HG03064 (cell line): ENCODE measurements at regions not wholly inside any gene's neighbourhood (a gene's known extent, or its start where the extent isn't known, plus 50 kb on each side); places are given as distances from the start of the nearest gene placed in this dataset.
"Not testable (repeated sequence)": the region's sequence is repeated elsewhere in the genome, so short reads cannot be mapped to it uniquely, and the experiment has no call there.

Experiments used
- ATAC-seq: cut with Tn5 transposase; IDR thresholded peaks from one replicate; pipeline ENCODE4 v1.9.1; 2021; ENCODE audit warnings: low read depth; ENCODE audit not compliant: unreplicated experiment

DNA sequence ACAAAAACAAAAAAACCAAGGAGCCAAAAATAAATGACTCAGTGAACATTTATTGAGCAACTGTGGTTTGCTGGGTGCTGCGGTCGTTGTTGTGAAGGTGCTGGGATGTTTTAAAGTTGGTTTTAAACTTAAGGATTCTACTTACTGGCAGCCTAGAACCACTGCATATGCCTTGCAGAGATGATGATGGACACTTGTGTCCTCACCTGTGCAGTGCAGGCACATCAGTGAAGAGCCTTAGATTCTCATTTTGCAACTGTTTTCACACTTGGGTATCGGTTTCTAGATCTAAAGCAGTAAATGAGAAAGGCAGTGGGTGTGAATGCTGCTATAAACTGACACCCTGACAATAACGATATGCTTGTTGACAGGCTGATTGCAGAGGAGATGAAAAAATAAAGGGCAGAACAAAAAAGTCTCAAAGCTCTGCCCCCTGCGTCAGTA is 68.8 kb downstream of the UTRN start:
- peak; percentile 59 for ATAC-seq

DNA sequence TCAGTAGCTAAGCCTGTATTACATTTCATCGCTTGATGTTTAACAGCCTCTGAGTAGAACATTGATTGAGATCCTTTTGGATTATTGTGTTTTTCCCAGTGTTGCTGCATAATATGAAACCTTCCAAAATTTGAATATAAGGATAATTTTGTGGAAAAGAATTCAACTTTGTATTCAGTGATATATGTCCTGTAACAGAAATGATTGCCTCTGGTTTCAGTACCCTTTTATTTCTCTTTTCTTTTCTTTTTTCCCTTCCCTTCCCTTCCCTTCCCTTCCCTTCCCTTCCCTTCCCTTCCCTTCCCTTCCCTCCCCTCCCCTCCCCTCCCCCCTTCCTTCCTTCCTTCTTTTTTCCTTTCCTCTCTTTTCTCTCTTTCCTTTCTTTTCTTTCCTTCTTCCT is 74.6 kb downstream of the UTRN start:
- ATAC-seq = no peak

DNA sequence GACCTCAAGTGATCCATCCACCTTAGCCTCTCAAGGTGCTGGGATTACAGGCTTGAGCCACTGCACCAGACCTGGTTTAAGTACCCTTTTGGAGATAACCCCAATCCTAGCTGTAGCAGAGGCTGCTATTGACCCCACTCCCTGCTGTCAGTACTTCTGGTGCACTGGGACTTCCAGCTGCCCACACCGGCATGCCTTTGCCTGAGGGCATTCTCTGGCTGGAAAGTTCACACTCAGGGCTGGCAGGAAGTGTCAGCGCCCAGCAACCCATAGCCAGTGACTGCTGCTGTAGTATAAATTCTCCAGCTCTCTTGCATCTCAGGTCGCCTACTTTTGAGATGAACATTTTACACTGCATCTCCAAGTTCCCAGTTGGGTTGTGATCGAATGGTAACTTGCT is 75.3 kb downstream of the UTRN start:
- ATAC-seq = no peak

GRCh38 chr6:144361016-144361415 is 75.9 kb downstream of the UTRN start:
- ATAC-seq = no peak

GRCh38 chr6:144362042-144363018 is 77.2 kb downstream of the UTRN start:
- no peak for ATAC-seq

- ATAC-seq = no peak
Measured at GRCh38 chr6:144364208-144364720, 79.1 kb downstream of the UTRN start.

DNA sequence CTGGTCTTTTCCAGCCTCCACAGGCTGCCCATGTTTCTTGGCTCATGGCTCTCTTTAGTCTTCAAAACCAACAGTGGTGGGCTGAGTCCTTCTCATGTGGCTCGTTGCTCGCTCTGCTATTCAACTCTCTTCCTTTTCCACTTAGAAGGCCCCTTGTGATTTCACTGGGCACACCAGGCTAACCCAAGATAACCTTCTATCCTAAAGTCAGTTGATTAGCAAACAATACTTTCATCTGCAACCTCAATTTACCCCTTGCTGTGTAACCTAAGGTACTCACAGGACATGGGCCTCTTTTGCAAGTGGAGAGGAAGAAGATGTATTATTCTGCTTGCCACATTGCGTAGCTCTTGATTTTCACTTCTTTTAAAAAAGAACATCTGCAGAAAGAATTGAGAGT is 79.6 kb downstream of the UTRN start:
- ATAC-seq = no peak

GRCh38 chr6:144365271-144365670 is 80.1 kb downstream of the UTRN start:
- no peak for ATAC-seq

DNA sequence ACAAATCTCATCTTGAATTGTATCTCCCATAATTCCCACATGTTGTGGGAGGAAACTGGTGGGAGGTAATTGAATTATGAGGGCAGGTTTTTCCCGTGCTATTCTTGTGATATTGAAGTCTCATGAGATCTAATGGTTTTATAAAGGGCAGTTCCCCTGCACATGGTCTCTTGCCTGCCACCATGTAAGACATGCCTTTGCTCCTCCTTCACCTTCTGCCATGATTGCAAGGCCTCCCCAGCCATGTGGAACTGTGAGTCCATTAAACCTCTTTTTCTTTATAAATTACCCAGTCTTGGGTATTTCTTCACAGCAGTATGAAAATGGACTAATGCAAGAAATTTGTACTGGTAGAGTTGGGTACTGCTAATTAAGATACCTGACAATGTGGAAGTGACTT is 84.6 kb downstream of the UTRN start:
- not testable (repeated sequence) for ATAC-seq

- ATAC-seq = no peak
Measured at GRCh38 chr6:144372116-144372515, 87.0 kb downstream of the UTRN start.

- no peak for ATAC-seq
Measured at GRCh38 chr6:144372611-144373594, 87.8 kb downstream of the UTRN start.

GRCh38 chr6:144374525-144374924 is 89.4 kb downstream of the UTRN start:
- ATAC-seq = not testable (repeated sequence)

DNA sequence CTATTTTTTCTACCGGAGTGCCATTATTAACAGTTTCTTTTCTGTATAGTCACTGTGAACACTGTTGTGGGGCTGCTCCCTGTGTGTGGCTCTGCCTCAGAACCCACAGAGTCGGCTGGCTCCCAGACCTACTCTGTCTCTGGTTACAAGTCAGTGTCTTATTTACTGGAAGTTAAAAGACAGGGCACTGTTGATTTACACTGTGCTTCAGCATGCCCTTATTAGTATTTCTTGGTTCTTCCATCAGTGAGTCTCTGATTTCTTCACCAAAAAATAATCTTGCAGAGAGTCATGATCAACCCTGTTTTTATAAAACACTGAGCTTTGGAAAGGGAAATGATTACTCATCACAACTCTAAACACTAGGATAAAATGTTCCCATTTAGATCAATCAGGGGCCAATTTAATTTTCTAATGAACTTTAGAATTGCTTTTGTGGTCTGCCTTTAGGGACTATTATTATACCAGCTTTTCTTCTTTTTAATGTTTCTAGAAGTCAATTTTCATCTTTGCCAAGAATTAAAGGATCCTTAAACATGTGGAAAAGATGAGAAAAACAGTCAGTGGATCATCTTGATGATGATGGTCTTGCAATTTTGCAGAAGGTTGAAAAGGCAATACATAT is 92.6 kb downstream of the UTRN start:
- ATAC-seq = no peak

DNA sequence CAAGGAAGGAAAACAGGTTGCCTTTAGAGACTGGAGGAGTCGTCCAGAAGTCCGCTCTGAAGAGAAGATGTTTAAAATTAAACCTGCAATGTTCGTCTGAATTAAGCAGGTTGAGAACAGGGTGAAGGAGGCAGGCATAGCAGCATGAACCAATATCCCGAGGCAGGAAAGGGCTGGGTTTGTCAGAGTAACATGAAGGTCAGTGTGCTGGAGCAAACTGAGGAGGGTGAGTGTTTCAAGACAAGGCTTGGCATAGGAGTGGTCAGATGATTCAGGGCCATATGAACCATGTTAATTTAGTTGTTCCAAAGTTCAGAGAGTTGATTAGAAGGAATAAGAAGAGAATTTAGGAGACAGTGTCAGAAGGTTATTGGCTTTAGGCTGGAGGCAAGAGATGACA is 93.3 kb downstream of the UTRN start:
- no peak for ATAC-seq

DNA sequence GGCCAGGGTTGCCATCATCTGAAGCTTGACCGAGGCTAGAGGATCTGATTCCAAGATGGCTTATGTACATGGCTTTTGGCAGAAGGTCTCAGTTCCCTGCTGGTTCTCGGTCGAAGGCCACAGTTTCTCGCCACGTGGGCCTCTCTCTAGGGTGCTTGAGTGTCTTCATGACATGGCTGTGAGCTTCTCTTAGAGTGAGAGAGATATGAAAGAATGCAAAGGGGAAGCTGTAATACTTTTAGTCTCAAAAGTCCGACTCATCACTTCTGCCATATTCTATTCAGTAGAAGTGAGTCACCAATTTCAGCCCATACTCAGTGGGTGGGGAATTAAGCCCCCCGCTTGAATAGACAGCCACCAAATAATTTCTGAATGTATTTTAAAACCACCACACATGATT is 94.2 kb downstream of the UTRN start:
- no peak for ATAC-seq

GRCh38 chr6:144381499-144381898 is 96.4 kb downstream of the UTRN start:
- ATAC-seq = not testable (repeated sequence)

GRCh38 chr6:144383336-144383735 is 98.2 kb downstream of the UTRN start:
- ATAC-seq = no peak

DNA sequence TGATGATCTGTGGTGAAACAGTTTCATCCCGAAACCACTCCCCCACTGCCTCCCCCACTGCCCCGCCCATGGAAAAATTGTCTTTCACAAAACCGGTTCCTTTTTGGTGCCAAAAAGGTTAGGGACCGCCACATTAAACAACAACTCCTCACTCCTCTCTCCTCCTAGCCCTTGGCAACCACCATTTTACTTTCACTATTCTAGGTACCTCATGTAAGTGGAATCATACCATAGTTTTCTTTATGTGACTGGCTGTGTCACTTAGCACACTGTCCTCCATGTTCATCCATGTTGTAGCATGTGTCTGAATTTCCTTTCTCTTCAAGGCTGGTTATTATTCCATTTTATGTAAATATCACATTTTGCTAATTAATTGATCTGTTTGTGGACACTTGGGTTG is 99.3 kb downstream of the UTRN start:
- no peak for ATAC-seq

DNA sequence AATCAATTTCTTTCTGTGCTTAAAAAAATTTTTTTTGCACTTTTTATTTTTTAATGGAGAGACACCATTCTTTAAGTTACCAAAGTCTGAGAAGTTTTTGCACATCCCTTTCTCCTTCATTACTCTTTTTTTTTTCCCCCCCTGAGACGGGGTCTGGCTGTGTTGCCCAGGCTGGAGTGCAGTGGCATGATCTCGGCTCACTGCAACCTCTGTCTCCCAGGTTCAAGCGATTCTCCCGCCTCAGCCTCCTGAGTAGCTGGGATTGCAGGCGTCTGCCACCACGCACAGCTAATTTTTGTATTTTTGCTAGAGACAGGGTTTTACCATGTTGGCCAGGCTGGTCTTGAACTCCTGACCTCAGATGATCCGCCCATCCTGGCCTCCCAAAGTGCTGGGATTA is 104.3 kb downstream of the UTRN start:
- ATAC-seq = not testable (repeated sequence)

- ATAC-seq = no peak
Measured at GRCh38 chr6:144390202-144390601, 105.1 kb downstream of the UTRN start.
